ENCODE measurements at regions not wholly inside any gene's neighbourhood (a gene's known extent, or its start where the extent isn't known, plus 50 kb on each side); places are given as distances from the start of the nearest gene placed in this dataset.

- TF ChIP-seq, protein P1, sequence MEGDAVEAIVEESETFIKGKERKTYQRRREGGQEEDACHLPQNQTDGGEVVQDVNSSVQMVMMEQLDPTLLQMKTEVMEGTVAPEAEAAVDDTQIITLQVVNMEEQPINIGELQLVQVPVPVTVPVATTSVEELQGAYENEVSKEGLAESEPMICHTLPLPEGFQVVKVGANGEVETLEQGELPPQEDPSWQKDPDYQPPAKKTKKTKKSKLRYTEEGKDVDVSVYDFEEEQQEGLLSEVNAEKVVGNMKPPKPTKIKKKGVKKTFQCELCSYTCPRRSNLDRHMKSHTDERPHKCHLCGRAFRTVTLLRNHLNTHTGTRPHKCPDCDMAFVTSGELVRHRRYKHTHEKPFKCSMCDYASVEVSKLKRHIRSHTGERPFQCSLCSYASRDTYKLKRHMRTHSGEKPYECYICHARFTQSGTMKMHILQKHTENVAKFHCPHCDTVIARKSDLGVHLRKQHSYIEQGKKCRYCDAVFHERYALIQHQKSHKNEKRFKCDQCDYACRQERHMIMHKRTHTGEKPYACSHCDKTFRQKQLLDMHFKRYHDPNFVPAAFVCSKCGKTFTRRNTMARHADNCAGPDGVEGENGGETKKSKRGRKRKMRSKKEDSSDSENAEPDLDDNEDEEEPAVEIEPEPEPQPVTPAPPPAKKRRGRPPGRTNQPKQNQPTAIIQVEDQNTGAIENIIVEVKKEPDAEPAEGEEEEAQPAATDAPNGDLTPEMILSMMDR (IDR thresholded peaks at IDR 0.05) = no peak
- TF ChIP-seq POLR2A (IDR thresholded peaks at IDR 0.05) = no peak
Observed at GRCh38 chrX:25219480-25219879, 203.7 kb upstream of the ARX start.

Measured in lower leg skin (tissue), 3 donors.